NCI-H1105 treated with DMSO at 0.1 percent for 48 hours (cell line): ENCODE measurements at regions not wholly inside any gene's neighbourhood (a gene's known extent, or its start where the extent isn't known, plus 50 kb on each side); places are given as distances from the start of the nearest gene placed in this dataset.
"Not testable (repeated sequence)": the region's sequence is repeated elsewhere in the genome, so short reads cannot be mapped to it uniquely, and the experiment has no call there.

Source experiments
- DNase-seq: peaks from one replicate; lab custom pipeline; 2025; lab: John Stamatoyannopoulos, UW

GRCh38 chr7:142603870-142604448, 145.3 kb upstream of the PRSS1 start:
- DNase-seq = peak; percentile 72

DNA sequence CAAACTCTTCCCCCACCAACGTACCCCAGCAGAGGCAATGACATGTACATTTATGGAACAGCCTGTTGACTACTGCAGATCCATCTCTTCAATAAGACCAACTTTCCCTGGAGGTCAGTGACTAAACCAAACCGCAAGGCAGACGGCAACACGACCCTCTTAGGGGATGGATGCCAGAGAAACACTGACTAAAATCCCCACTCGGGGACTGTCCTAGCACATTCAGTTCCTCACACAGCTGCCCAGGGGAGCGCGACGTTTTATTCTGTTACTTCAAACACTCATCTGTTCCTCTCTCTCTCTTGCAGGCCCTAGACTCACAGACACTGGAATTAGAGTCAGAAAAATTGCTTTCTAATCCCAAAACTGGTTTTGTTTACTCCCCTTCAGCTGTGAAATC, 146.5 kb upstream of the PRSS1 start:
- no peak for DNase-seq

DNA sequence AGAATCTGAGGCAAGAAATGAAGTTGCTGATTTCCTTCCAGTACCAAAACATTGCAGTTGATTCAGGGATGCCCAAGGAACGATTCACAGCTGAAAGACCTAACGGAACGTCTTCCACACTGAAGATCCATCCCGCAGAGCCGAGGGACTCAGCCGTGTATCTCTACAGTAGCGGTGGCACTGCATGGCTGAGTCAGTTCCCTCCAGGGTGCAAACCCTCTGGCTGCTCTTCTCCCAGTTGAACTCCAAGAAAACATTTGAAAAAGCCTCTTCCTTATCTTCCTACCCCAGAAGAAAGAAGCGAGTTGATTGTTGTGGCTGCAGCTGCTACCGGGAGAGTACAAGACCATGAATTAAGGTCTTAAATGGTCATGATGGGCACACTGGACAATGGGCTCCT, 147.1 kb upstream of the PRSS1 start:
- no peak for DNase-seq

- no peak for DNase-seq
Observed at GRCh38 chr7:142598297-142598696, 151.0 kb upstream of the PRSS1 start.

GRCh38 chr7:142597547-142597946, 151.7 kb upstream of the PRSS1 start:
- DNase-seq = no peak

GRCh38 chr7:142595816-142596516, 153.3 kb upstream of the PRSS1 start:
- DNase-seq = no peak

DNA sequence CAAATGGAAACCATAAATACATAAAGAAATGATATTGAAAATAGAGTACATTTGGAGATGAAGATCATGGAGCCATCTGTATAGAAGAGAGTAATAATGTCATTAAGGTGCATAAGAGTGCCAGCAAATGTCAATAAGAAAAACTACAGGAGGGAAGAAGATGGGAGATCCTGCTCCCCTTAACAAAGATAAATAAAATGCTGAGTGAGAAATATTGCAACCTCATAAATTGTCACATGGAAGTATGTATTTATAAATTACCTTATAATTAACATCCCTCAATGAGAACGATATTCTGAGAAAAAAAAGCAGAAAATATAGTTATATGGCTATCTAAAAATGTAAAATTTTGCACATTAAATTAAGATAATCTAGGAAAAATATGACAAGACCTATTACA, 155.2 kb upstream of the PRSS1 start:
- DNase-seq = no peak

GRCh38 chr7:142593106-142593505, 156.2 kb upstream of the PRSS1 start:
- no peak for DNase-seq

- no peak for DNase-seq
Observed at GRCh38 chr7:142592664-142593063, 156.6 kb upstream of the PRSS1 start.

DNA sequence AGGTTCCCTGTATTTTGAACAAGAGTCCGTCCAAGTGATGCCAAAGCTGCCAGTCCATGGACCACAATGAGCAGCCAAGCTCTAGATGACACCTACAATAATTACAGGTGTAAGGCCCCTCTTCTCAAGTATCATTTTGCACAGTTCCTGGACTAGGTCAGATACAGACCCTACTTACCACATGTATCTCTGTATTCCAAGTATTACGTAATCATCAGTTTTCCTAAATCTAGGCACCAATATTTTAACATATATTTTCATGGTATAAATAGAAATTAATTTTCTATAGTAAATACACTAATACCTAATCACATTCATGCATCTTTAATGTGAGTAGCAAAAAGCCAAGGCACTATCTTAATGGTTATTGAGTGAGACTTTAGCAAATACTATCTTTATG, 157.0 kb upstream of the PRSS1 start:
- no peak for DNase-seq

GRCh38 chr7:142590830-142591457, 158.3 kb upstream of the PRSS1 start:
- no peak for DNase-seq

- no peak for DNase-seq
Observed at GRCh38 chr7:142590077-142590476, 159.2 kb upstream of the PRSS1 start.

DNA sequence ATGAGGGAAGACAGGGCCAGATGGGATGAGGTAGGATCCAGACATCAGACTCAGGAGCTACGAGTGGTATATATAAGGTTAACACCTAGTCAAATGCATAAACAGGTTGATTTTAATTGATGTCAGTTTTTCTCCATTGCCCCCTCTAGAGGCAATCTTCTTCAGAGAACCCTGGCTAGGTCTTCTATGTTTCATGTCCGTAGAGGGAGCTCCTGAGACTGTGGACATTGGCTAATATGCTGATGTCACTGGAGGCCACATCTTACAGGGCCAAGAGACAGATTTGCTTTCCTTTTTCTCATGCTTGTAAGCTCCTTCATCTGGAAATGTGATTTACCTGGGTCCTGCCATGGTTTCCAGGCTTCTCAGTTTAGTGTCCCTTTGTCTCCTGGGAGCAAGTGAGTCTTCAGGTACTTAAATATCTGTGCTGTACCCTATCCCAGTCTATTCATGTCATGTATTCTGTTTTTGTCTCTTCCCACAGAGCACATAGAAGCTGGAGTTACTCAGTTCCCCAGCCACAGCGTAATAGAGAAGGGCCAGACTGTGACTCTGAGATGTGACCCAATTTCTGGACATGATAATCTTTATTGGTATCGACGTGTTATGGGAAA, 161.6 kb upstream of the PRSS1 start:
- peak; percentile 5 for DNase-seq

GRCh38 chr7:142586611-142587010, 162.7 kb upstream of the PRSS1 start:
- DNase-seq = no peak

DNA sequence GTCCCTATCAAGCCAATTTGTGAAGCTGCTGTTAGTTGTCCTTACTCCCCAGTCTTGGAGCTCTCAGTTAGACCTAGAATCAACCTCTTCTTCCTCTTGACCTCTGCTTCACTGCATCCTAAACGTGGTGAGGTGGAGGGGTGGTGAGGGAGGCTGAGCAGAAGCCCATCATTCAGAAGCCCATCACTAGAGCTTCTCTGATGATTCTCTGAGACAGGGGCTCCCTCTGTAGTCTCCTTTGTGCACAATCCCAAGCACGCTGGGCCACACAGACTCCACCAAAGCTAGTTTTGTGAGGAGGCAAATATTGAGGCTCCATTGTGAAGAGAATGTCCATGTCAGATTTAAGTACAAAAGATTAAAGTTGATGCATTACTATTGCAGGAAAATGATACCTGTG, 163.8 kb upstream of the PRSS1 start:
- DNase-seq = no peak

DNA sequence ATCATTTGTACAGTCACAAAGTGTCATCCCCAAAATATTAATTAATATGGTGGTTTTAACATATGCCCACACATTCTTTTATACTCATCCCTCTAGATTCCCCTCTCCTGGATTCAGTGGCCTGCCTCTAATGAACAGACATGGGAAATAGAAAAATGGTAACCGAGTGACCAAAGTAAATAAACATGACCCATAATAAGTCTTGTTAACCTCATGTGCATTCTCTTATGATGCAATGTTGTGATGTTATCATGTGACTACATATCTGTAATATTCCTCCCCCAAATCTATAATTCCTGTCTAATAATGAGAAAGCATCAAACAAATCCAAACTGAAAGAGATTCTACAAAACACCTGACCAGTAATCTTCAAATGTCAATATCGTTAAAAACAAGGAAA, 164.5 kb upstream of the PRSS1 start:
- DNase-seq = no peak

DNA sequence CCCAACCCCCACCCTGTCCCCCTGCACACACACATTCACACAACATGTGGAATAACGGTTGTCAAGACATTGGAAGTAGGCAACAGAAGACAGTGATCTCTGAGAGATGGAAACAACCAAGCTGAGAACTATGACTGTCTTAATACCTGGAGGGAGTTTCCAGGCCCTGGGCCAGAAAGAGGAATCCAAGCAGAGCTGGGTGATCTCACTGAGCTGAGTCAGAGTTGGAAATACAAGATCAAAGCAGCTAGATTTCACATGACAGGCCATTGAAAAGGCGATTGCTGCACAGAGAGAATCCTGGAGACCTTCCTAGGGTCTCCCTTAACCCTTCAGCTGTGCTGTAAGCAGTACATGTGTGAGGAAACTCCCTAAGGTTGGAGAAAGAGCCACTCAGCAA, 165.8 kb upstream of the PRSS1 start:
- no peak for DNase-seq

DNA sequence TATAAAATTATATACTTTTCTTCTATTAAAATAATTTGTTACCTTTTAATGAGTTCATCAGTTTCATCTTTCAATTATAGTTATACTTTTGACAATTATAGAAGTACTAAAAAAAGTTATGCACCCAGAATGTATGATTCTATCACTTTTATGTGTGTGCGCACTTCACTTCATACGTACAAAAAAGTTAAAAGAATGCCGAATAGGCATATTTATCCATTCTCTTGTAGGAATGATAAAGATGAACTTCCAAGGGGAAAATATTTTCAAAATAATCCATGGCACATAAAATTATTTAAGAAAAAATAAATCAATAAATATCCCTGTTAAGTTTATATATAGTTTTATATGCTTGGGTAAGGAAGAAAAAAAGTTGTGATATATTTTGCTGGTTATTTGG, 166.9 kb upstream of the PRSS1 start:
- DNase-seq = no peak

DNA sequence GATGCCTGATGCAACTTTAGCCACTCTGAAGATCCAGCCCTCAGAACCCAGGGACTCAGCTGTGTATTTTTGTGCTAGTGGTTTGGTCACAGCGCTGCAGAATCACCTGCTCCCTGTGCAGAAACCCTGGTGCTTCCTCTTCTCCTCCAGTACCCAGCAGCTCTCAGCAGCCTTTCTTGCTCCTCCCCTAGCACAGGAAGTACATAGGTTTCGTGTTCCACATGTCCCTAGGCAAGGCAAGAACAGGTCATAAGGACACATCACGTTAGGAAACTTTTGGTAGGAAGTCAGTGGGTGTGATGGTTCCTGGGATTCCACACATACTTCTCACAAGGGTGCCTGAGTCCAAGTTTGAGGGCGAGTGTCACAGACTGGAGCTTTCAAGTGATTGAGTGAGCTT, 167.9 kb upstream of the PRSS1 start:
- no peak for DNase-seq

DNA sequence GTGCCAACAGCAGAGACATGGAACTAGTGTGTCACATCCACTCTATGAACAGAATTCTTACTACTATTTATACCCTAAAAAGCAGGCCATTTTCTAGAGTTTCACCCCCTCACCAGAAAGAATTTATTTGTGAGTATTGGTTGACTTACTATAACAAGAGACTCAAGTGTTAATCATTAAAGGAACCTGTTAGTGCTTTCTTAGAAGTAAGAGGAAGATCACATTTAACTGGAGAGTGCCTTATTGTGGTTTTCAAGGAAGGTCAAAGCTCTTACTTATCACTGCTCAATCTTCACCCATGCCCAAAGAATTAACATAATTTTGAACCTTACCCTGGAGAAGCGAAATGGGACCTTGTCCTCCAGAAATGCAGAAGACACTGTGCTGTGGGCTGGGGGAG, 169.3 kb upstream of the PRSS1 start:
- no peak for DNase-seq

DNA sequence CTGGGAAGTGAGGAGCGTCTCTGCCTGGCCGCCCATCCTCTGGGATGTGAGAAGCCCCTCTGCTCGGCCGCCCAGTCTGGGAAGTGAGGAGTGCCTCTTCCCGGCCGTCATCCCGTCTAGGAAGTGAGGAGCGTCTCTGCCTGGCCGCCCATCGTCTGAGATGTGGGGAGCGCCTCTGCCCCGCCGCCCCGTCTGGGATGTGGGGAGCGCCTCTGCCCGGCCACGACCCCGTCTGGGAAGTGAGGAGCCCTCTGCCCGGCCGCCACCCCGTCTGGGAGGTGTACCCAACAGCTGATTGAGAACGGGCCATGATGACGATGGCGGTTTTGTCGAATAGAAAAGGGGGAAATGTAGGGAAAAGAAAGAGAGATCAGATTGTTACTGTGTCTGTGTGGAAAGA, 173.9 kb upstream of the PRSS1 start:
- DNase-seq = not testable (repeated sequence)

DNA sequence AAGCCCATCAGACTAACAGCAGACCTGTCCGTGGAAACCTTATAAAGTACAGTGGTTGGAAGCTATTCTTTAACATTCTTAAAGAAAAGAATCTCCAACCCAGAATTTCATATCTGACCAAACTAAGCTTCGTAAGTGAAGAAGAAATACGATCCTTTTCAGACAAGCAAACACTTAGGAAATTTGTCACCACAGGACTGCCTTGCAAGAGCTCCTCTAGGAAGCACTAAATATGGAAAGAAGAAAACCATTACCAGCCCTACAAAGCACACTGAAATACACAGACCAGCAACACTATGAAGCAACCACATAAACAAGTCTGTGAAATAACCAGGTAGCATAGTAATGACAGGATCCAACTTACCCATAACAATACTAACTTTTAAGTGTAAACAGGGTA, 177.7 kb upstream of the PRSS1 start:
- DNase-seq = no peak

DNA sequence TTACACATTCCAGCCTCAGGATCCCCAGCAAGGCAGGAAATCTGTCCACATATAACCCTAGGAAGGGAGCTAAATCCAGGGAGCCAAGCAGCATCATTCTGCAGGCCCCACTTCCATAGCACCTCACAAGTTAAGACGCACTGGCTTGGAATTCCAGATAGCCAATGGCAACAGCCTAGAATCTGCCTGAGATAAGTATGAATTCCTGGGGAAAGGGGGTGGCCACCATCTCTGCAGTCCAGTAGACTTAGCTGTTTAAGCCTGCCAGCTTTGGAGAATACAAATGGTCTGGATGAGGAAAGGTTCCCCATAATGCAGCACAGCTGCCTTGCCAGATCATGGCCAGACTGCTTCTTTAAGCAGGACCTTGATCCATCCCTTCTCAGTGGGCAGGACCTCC, 179.4 kb upstream of the PRSS1 start:
- DNase-seq = no peak
